ENCODE measurements at regions not wholly inside any gene's neighbourhood (a gene's known extent, or its start where the extent isn't known, plus 50 kb on each side); places are given as distances from the start of the nearest gene placed in this dataset.

DNA sequence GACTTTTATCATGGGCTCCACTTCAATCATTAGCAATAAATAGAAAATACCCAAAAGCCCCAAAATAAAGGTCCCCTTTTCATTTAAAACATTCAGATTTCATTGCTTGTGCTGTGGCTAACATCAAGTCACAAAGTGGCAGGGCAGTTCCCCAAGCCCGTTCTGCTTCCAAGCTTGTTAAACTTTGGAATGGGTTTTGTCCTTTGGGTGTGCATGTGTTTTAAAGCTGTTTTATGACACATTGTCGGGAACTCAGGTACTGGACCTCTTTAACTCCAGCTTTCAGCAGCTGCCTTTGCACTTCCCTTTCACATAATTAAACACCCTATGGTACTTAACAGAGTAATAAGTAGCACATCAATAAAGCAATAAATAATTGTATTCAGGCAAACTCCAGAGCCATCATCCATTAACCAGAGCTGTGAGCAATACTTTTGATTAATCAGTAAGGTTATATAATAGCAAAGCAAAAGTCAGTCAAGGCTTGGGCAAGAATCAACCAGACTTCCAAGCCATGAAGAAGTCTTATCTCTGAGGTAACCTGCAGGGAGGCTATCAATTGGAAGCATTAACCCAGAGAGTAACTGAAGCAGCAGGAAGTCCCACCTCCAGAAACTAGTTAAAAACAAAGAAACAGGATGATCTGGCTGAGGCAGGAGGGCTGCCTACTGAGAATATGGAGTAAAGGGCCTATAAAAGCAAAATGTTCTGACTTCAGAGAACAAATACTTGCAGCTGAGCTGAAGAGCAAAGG, 56.1 kb upstream of the ARID5B start:
- no peak for TF ChIP-seq POLR2A (IDR thresholded peaks at IDR 0.05)
- TF ChIP-seq POLR2AphosphoS5 (IDR thresholded peaks at IDR 0.05) = no peak

All from breast epithelium (tissue), 3 donors.